SU-DHL-6 (cell line): ENCODE measurements at regions not wholly inside any gene's neighbourhood (a gene's known extent, or its start where the extent isn't known, plus 50 kb on each side); places are given as distances from the start of the nearest gene placed in this dataset.

Experiments
- EZH2phosphoT487 ChIP-seq: fragments of 200-600 bp; sonication (generic), shearing (Covaris generic); conservative IDR thresholded peaks from 2 replicates; pipeline ENCODE4 v1.6.1; 2018; ENCODE audit warnings: mild to moderate bottlenecking, antibody characterized with exemption, low read length, moderate library complexity, mixed read lengths
- TF ChIP-seq, protein P1 (sequence below): fragments of 200-600 bp; sonication (generic); IDR thresholded peaks from one replicate; pipeline ENCODE4 v1.5.1; 2017; ENCODE audit warnings: antibody characterized with exemption, mild to moderate bottlenecking, low read length, moderate library complexity; ENCODE audit not compliant: insufficient read depth, poor library complexity, severe bottlenecking

DNA sequence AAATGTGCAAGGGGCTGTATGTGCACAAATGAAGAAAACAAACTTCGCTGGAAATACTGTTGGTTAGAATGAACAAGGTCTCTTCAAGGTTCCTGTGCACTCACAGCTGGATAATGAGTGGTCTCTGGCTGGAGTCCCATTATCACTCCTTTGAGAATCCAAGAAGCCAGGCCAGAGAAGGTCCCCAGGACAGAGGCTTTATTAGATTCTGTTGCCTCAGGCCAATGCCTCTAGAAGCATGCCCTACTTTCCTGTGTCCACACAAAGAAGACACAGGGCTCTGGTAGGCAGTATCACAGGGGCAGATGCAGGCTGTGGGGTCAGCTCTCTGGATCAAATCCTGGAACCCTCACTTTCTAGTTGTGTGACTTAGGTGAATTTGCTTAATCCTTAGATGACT, 384.7 kb downstream of the GRIN2B start:
- TF ChIP-seq EZH2phosphoT487, result no peak
- TF ChIP-seq, protein P1, sequence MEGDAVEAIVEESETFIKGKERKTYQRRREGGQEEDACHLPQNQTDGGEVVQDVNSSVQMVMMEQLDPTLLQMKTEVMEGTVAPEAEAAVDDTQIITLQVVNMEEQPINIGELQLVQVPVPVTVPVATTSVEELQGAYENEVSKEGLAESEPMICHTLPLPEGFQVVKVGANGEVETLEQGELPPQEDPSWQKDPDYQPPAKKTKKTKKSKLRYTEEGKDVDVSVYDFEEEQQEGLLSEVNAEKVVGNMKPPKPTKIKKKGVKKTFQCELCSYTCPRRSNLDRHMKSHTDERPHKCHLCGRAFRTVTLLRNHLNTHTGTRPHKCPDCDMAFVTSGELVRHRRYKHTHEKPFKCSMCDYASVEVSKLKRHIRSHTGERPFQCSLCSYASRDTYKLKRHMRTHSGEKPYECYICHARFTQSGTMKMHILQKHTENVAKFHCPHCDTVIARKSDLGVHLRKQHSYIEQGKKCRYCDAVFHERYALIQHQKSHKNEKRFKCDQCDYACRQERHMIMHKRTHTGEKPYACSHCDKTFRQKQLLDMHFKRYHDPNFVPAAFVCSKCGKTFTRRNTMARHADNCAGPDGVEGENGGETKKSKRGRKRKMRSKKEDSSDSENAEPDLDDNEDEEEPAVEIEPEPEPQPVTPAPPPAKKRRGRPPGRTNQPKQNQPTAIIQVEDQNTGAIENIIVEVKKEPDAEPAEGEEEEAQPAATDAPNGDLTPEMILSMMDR, result no peak
